Activated T-cell treated with anti-CD3 and anti-CD28 coated beads for 4 hours (primary cell): ENCODE measurements at regions not wholly inside any gene's neighbourhood (a gene's known extent, or its start where the extent isn't known, plus 50 kb on each side); places are given as distances from the start of the nearest gene placed in this dataset.
"Not testable (repeated sequence)": the region's sequence is repeated elsewhere in the genome, so short reads cannot be mapped to it uniquely, and the experiment has no call there.

ENCODE experiments used
- DNase-seq: peaks from one replicate; pipeline ENCODE4 v3.0.0-alpha.2; 2020

DNA sequence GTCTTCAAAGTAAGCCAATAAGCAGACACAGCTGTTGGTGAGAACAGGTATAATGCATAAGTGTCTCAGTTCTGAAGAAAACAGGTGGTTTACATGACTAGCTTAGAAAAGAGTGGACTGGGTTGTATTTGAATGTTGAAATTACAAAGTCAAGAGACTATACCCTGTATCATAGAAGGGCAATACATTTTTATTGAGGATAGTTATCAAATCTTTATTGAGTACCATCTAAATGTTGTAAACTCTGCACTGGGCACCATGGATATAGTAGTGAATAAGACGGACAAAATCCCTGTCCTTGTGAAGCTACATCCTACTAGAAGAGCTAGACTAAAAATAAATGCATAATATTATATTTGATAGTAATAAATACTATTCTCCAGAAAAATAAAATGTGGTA is 88.5 kb upstream of the CDC42EP3 start:
- not testable (repeated sequence) for DNase-seq

DNA sequence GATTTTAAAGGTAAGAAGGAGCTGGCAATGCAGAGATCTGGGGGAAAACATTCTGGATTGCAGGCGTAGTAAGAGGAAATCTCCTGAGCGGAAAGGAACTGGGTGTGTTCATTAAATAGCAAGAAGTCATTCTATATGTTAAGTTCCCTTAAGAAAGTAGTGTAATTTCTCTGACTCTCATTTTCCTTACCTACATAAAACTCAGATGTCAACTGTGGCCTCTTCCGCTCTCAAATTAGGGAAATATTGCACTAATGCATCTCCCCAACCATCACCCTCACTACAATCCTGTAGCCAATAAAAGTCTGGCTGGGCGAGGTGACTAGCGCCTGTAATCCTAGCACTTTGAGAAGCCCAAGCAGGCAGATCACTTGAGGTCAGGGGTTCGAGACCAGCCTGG is 89.0 kb upstream of the CDC42EP3 start:
- no peak for DNase-seq

DNA sequence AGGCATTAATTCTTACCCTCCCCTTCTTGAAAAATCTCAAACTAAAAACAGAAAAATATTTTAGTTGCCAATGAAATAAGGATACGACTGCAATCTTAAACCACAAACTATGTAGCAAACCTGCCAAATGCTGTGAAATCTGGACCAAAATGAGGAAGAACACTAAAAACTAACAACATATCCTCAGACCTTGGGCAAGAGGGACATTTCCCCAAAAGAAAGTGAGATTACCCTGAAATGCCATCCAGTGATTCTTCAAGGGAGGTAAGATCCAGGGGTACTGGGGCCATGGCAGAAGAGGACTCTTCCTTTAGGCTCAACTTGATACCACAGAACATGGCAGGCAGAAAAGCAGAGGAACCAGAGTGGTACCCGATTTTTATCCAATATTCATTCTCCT is 90.8 kb upstream of the CDC42EP3 start:
- not testable (repeated sequence) for DNase-seq

DNA sequence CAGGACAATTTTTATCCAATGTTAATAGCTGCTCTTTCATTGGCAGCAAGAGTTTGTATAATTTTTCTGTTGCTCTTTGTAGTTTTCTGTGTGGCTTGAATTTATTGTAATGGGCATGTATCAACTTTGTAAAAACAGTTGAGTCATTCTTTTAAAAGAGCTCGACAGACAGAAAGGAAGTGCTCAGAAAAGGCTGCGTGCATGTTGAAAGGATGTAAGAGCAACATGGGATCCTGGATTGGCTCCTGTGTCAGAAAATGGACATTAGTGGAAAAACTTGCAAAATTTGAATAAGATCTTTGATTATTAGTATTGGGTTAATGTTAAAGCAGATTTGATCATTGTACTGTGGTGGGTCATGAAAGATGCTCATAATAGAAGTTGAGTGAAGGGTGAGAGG is 93.3 kb upstream of the CDC42EP3 start:
- DNase-seq, result no peak

DNA sequence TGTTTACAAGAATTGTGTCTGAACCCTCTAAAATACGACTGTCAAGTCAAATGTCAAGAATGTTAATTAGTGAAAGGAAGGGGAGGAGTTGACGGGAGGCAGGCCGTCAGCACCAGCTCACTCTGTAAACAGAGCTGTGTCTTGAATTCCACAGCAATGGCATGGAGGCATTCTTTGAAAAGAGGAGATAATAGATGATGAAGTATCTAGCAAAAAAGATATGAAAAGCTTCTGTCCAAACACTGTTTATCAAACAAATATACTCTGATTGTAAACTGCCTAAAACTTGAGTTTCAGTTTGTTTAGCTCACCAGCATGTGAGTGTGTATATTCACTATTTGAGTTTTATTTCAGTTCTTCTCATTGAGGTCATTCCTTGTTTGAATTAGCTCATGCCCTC is 94.7 kb upstream of the CDC42EP3 start:
- DNase-seq, result no peak

DNA sequence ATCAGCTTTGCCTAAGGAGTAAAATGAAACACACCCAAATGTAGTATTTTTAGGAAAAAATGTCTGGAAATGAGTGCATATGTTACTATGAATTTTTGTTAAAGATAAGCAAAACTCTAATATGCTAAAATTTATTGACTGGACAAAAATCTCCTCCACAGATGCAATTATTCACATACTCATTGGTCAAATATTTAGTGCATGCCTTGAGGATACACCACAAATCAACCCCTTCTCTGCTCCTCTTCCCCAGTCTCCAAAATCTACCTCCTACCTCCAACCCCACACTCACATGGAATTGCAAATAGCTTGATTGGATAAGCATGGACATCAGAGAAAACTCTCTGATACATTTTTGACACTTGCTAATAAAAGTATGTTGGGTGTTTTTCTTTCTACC is 95.6 kb upstream of the CDC42EP3 start:
- DNase-seq, result no peak

DNA sequence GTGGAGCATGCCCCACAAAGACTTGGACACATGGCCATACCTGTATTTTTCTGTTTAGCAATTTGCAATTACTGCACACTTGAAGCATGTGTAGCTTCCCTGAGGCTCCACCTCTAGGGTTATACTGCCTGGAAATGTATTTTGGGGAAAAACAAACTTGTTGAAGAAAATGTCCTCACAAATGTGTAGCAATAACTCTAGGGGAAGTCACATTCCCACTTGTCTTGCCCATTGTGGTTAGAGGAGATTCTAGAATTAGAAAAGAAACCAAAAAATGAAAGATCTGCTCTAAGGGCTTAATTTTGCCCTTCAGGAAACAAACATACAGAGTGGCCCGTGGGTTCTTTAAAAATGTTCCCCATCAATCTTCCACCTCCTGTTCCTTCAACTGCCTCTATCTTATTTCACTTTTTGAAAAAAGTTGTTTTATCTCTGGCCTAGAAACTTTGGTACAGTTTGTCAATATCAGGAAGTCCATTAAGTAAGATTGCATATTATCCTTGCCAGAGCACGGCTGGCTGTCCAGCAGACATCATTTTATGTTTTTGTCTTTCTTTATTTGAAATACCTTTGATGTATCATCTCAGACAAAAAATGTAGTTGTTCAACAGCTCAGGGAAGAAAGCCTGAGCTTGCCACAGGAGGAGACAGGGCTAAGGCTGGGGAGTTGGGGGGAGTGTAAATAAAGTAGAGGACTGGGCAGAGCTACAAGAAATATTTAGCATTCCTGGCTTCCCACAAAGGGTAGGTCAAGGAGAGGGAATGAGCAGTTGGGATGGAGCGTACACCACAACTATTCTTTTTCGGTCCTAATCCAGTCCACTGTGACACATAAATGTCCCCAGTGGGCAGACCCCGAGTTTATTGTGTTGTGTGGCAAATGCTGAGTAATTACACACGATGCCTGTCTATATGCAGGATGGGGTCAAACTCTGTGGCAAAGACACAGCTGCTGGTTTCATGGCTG is 96.8 kb upstream of the CDC42EP3 start:
- DNase-seq, result no peak

DNA sequence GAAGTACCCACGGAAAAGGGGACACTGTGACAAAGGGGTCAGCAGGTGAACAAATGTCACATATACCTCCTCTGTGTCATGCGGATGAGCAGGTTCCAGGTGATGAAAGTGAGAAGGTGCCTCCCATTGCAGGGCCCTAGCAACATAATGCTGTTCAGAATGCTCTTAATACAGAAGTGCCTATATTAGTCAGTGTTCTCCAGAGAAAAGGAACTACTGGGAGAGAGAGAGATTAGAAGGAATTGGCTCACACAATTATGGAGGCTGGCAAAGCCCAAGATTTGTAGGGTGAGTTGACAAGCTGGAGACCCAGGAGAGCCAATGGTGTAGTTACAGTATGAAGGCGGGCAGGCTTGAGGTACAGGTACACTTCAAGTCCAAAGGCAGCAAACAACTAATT is 98.1 kb upstream of the CDC42EP3 start:
- no peak for DNase-seq

DNA sequence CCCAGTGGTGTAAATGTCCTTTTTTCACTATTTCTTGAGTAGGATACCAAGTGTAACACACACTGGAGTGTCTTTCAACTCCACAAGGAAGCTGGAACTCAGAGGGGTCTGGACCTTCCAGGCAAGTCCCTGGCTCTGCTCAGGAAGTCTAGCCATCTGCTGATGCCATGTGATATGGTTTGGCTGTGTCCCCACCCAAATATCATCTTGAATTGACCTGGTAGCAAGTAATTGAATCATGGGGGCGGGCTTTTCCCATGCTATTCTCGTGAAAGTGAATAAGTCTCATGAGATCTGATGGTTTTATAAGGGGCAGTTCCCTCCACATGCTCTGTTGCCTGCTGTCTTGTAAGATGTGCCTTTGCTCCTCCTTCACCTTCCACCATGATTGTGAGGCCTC is 99.4 kb upstream of the CDC42EP3 start:
- no peak for DNase-seq

DNA sequence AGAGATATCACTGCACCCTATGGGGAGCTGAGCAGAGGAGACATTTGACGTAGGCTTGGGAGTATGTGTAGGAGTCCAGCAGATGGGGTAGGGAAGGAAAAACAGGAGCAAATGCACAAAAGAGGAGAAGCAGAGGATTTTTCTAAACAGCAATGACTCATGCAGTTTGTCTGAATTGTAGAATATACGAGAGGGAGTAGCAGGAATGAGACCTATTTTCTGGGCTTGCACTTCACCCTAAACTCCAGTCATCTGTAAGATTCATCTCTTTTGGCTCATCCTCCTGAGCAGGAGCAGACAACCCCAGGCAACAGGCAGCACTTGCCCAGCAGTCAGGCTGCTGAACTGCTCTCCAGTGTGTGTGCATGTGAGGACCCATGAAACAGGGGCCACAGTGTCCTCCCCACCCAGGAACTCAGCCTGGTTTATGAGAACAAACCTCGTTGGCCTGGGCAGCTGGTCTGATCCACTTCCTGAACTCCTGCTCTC is 100.2 kb upstream of the CDC42EP3 start:
- DNase-seq, result no peak

DNA sequence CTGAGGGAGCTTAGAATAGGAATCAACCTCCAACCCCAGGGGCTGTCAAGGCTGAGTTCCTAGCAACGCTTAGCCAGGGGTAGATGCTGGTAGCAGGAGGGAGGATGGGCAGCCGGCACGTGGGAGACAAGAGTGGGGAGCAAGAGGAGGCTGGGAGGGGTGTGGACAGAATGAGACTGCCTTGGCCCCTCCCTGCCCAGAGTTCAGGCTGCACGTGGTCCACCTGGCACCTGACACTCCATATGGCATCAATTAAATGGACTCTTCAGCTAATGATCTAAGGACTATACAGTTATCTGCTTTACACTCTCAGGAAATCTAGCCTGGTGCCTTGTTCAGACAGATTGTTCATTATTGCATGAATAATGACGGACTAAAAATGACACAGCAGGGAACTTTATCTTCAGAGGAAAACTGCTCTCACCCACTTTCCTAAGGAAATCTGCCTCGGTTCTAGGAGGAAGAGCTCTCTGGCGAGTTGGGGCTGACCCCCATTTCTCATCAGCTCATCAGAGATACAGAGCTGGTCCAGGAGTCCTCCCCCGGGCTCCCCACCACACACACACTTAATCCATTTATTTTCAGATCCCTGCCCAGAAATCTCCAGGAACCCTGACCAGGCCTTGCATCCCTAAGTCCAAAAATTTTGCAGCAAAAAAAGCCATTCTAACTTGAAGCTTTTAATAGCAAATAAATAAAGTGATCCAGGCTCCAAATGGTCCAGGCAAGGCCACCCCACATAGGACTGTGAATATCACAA is 102.1 kb upstream of the CDC42EP3 start:
- DNase-seq, result no peak

DNA sequence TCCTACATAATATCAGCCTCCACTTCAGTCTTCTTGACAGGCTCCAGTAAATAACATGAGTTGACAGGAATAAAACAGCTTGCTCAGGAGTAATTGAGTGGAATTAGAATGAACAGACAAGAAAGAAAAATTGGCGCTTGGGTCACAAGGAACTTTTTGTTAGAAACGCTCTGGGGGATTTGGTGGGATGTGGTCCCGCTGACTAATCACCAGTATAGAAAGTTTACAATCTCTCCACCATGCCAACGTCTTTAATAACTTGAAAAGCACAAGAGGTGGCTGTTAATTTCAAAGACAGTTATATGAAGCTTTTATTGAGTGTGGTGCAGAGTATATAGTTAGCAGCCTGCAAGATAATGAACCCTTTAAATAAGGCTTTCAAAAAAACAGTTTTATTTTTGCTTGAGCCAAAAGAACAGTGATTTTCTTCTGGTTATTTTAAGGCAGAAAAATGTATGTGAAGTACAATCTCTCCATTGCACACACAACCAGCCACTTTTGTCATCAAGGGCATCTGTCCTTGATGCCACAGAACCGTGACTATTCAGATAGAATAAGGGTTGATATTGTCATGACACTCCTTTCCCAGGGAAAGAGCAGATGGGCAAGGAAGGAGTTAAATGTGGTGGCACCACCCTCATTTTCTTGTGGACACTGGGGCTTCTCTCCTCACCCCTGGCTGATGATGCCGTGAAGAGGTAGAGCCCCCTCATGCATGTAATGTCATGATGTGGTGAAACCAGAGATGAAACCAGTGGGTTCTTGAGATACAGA is 102.9 kb upstream of the CDC42EP3 start:
- not testable (repeated sequence) for DNase-seq

DNA sequence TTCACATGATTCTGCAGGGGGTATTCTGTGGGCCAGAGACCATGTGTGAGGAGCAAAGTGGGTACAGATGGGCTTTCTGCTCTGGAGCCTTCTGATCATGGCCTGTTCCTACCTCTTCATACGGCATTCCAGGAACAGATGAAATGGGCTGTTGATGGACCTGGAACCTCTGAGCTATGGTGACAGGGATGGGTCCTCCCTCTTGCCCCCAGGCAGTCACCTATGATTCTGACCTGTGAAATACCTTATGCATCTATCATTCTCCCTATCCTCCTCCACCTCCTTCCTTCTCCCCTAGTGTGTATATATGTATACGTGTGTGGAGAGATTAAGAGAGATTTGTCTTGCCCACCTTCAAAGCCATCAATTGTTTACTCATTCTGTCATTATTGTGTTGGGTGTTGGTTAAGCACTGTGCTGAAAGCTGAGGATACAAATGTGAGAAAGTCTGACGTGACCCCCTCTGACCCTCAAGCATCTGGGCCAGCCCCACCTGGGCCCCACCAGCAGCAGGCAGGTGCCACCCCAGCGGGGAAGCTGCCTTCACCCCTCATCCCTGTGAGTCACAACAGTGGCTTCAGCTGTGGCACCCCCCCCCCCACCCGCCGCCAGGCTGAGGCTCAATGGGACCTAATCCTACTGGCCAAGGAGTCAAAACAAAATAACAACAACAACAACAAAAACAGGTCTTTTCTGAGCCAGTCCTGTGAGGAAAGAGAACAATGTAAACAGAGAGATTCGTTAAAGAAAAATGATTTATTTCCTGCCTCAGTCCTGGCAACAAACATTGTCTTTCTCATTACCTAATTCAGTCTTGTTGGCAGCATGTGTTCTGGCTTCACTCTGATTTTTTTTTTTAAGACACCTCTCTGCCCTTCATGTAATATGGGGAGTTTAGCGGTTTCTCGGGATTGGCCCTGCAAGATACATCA is 103.8 kb upstream of the CDC42EP3 start:
- DNase-seq, result no peak

DNA sequence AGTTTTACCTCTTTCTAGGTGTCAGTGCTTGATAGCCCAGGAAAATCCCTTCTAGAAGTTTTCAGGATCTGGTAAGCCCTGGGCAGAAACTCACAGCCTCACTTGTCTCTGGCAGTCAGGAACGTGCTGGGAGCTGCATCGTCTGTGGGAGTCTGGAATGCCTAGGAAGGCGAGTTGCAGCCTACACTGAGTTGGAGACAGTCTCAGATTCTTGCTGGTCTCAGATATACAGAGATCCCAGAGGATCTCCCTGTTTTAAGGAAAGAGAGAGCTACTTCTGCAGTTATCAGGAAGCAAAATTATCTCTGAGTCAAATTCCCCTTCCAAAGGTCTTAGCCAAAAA is 104.4 kb upstream of the CDC42EP3 start:
- DNase-seq, result no peak

DNA sequence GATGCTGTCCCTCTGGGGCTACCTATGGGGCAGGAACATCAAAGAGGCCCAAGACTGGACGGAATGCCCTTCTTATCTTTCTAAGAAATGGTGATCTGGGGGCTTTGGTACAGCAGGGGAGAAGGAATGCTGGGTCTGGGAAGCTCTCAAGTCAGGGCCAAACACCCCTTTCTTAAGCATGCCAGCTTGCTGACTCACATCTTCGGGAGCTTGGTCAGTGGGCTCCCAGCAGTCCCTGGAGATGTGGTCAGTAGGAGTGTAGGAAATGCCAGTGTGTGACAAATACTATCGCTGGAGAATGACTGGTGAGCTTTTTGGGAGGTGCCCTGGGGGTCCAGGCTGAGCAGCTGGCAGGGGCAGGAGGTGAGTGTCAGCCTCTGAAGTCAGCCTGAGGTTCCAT is 105.0 kb upstream of the CDC42EP3 start:
- no peak for DNase-seq

DNA sequence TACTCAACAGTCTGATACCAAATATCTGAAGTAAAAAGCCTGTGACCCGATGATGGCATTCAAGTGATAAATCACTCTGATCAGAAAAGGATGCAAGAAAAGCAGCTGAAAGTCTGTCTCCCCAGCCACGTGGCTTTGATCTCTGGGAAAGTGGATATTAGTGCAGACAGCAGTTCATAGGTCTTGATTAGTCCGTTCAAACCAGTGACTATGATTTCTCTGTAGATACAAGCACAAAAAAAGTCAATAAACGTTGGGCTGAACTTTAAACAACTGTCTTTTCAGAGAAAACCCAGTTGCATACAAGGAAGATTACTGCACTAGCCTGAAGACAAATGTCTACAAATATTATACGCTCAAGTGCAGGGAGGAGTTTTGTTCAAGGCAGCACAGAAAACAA is 107.7 kb upstream of the CDC42EP3 start:
- no peak for DNase-seq

DNA sequence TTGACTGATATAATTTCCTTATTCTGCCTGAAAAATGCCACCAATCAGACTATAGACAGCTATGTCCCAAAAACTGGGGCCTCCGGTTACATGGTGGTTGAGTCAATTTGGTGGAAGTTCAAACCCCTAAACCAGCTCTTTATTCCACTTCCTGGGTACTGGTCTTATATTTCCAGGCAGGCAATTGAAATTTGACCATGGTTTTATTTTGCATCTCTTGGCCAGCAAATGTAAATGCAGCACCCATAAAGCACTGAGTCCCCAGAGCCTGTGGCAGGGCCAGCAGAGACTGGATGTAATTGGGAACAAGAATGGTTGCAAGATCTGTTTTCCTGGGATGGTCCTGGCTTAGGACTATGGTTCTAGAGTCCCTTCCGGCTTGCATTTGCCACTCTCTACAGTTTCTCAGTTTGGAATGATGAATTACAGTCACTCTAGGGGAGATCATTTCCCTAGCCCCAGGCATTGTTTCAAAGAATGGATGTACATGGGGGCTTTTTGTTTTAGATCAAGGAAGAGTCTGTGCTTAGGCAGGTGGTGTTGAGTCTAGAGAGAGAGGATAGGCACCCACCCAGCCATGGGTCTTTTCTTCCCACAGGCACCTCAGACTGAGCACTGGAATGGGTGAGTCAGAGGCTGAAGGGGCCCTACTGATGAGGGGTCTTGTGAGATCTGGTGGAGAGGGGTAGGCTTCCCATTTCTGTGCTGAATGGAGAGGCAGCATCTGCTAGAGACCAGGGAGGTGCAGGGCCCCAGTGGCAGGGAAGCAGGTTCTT is 108.4 kb upstream of the CDC42EP3 start:
- no peak for DNase-seq

DNA sequence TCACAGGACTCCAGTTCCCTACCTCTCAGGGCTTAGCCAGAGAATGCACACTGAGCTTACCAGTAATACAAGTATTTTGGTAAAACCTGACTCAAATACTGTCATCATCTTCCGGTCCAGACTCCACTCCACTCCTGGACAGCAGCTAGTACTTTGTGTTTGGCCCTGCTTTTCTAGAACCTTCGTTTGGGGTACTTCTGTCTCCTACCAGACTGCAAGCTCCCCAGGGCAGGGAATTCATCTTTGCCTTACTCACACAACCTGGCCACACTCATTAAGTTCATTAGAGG is 108.9 kb upstream of the CDC42EP3 start:
- no peak for DNase-seq

DNA sequence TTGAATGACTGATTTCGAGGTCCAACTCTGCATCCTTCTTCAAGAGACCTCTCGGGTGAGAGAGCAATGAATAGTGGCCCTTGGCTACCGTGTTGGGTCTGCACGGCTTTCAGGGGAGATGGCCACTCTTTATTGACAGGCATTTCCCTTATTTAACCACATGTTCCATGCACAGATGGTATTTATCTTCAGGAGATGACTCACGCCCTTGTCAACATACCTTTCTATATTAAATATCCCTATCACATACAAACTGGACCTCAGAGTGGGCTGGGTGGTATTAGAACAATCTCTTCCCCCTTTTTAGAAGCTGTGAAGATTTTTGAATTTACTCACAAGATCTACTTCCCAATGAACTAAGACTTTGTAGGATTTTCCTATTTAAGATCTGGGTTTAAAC is 109.6 kb upstream of the CDC42EP3 start:
- no peak for DNase-seq

DNA sequence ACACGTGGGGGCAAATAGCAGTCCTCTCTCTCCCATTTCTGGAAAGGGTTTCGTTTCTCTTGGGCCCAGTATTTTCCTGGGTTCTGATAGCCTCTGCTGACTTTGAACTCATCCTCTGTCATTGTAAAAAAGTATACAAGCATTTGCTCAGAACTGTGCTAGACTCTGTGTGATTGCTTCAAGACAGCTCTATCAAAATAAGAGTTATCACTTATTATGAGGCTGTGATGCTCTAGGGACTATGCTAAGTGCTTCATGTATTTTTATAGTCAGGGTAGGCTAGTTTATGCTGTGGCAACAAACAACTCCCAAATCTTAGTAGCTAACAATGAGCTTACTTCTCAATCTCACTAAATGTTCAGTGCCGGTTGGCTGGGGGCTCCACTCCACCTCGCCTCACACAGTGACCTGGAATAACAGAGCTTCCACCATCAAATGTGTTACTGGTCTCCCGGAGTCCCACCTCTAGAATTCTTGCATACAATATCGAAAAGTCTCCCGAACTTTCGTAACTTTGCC is 110.8 kb upstream of the CDC42EP3 start:
- DNase-seq, result no peak

DNA sequence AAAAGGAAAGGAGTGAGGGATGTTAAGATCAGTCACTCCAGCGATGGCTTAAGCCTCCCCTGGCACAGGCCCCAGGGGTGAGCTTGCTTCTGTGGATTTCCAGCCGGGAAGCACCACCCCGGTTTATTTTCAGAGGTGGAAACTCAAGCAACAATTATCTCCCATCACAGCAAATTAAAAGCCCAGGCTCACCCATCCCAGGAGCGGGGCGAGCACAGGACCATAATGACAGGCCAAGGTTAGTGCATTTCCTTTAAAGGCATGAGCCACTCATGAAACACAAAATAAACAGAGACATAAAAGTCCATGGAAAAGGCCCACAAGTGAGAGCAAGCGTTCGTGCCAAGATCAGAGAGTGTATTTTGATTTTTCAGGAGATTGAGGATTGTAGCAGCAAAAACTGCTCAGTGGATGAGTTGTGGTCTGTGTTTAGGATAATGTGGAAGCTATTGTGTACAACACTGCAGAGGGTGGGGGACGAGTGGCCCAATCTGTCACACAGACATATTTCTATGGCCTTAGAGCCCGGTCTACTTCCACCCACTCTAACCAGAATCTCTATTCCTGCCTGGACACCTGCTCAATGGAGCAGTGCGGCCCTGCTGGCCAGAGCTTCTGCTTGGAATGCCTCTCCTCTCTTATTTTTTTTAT is 111.4 kb upstream of the CDC42EP3 start:
- DNase-seq, result no peak
